ENCODE measurements at regions not wholly inside any gene's neighbourhood (a gene's known extent, or its start where the extent isn't known, plus 50 kb on each side); places are given as distances from the start of the nearest gene placed in this dataset.
"Not testable (repeated sequence)": the region's sequence is repeated elsewhere in the genome, so short reads cannot be mapped to it uniquely, and the experiment has no call there.

GRCh38 chr3:14033023-14033422, 91.6 kb downstream of the CHCHD4 start:
- H3K4me3 ChIP-seq, result no peak overlapping the region
- intact Hi-C loops (cut with DNase I), result no loop called here

GRCh38 chr3:14031271-14031670, 93.4 kb downstream of the CHCHD4 start:
- Histone ChIP-seq H3K4me1 (no peaks in the 10 kb centered on the region), H3K27ac (no peak overlapping the region), H3K36me3 (no peaks in the 10 kb centered on the region), H3K9me3 (peaks cover 0 to under 1% of the 10 kb centered on the region in 2 donors), H3K27me3 (no peaks in the 10 kb centered on the region), H3K4me3 (no peak overlapping the region)
- DNase-seq (ENCODE audit: low spot score in 2 of 2), result no peak
- TF ChIP-seq CTCF (IDR thresholded peaks at IDR 0.05), result no peak
- intact Hi-C loops (cut with DNase I), result no loop called here

More at GRCh38 chr3:14033023-14033422, 91.6 kb downstream of the CHCHD4 start:
- no peaks in the 10 kb centered on the region for H3K27me3 ChIP-seq
- no peak for TF ChIP-seq CTCF (IDR thresholded peaks at IDR 0.05)
- DNase-seq (ENCODE audit: low spot score in 2 of 2), result no peak
- peaks cover 0 to 6% of the 10 kb centered on the region in 2 donors for H3K9me3 ChIP-seq
- no peaks in the 10 kb centered on the region for H3K4me1 ChIP-seq
- no peaks in the 10 kb centered on the region for H3K36me3 ChIP-seq
- H3K27ac ChIP-seq, result no peak overlapping the region

- H3K9me3 ChIP-seq; H3K36me3 ChIP-seq; DNase-seq (ENCODE audit: low spot score in 2 of 2); H3K4me3 ChIP-seq; H3K27ac ChIP-seq; intact Hi-C loops (cut with DNase I); H3K27me3 ChIP-seq; H3K4me1 ChIP-seq: not testable (repeated sequence)
These were observed 95.2 kb downstream of the CHCHD4 start for GRCh38 chr3:14029390-14029995.

GRCh38 chr3:14028122-14028521, 96.5 kb downstream of the CHCHD4 start:
- H3K4me3 ChIP-seq; intact Hi-C loops (cut with DNase I); H3K27me3 ChIP-seq; H3K36me3 ChIP-seq; H3K4me1 ChIP-seq; DNase-seq (ENCODE audit: low spot score in 2 of 2); H3K27ac ChIP-seq; H3K9me3 ChIP-seq: not testable (repeated sequence)

- TF ChIP-seq CTCF (IDR thresholded peaks at IDR 0.05), result no peak
- no peaks in the 10 kb centered on the region for H3K4me1 ChIP-seq
- peaks cover 0 to 12% of the 10 kb centered on the region in 2 donors for H3K9me3 ChIP-seq
- H3K27ac ChIP-seq, result no peak overlapping the region
- intact Hi-C loops (cut with DNase I), result no loop called here
- no peak overlapping the region for H3K4me3 ChIP-seq
- no peaks in the 10 kb centered on the region for H3K36me3 ChIP-seq
- no peak for DNase-seq (ENCODE audit: low spot score in 2 of 2)
- no peaks in the 10 kb centered on the region for H3K27me3 ChIP-seq
These were observed 105.2 kb downstream of the CHCHD4 start for GRCh38 chr3:14019459-14019858.

GRCh38 chr3:14016900-14017475, 107.7 kb downstream of the CHCHD4 start:
- no peak for DNase-seq (ENCODE audit: low spot score in 2 of 2)
- intact Hi-C loops (cut with DNase I), result no loop called here
- peaks cover 0 to 15% of the 10 kb centered on the region in 2 donors for H3K9me3 ChIP-seq

More at GRCh38 chr3:14016900-14017475, 107.7 kb downstream of the CHCHD4 start:
- no peak overlapping the region for H3K4me3 ChIP-seq
- no peak for TF ChIP-seq CTCF (IDR thresholded peaks at IDR 0.05)
- H3K4me1 ChIP-seq, result no peaks in the 10 kb centered on the region
- H3K27me3 ChIP-seq, result no peaks in the 10 kb centered on the region
- H3K27ac ChIP-seq, result no peak overlapping the region
- no peaks in the 10 kb centered on the region for H3K36me3 ChIP-seq
